HG02610 (cell line): ENCODE measurements at regions not wholly inside any gene's neighbourhood (a gene's known extent, or its start where the extent isn't known, plus 50 kb on each side); places are given as distances from the start of the nearest gene placed in this dataset.

Experiments
- ATAC-seq: cut with Tn5 transposase; IDR thresholded peaks from one replicate; pipeline ENCODE4 v1.9.1; 2021; ENCODE audit warnings: mild to moderate bottlenecking, moderate library complexity; ENCODE audit not compliant: unreplicated experiment

DNA sequence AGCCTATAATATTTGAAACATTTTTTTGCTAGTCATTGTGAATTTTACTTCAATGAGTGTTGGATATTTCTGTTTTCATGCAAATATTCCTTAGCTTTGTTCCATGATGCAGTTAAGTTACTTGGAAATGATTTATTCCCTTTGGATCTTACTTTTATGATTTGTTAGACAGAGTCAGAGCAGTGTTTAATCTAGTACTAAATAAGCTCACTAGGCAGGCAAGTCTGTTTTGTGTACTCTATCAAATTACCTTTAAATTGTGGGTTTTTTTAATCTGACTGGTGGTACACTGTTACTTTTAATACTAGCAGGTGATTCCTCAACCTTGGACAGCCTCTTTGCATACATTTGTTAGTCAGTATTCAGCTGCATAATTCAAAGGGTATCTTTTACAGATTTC lies 173.3 kb upstream of the MBNL1 start:
- no peak for ATAC-seq

- no peak for ATAC-seq
Observed at GRCh38 chr3:152096280-152096906, 172.3 kb upstream of the MBNL1 start.

DNA sequence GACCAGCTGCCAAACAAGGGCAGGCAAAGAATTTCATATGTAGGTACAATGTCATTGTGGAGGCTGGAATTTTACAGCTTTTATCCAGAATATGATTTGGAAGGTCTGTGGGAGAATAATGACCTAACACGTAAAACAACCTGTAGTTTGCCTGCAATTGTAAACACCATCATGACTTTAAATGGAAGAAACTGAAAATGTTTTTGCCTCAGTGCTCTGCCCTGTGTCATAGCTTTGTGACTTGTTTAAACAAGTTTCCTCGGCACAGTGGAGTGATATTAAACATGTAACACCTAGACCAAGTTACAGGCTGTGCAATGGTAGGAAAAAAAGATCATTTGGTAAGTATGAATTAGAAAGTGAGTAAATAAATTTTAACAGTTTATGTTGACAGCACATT lies 171.6 kb upstream of the MBNL1 start:
- no peak for ATAC-seq

DNA sequence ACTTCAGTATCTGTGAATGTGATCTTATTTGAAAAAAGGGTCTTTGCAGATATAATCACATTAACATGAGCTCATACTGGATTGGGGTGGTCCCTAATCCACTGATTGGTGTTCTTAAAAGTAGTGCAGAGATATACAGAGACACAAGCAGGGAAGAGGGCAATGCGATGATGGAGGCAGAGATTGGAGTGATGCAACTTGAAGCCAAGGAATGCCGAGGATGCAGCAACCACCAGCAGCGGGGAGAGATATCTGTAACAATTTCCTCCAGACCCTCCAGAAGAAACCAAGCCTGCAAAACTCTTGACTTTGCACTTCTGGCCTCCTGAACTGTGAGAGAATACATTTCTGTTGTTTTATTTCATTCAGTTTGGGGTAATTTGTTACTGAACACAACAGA lies 171.0 kb upstream of the MBNL1 start:
- no peak for ATAC-seq

- ATAC-seq, result peak; percentile 93
Observed at GRCh38 chr3:152100491-152101132, 168.1 kb upstream of the MBNL1 start.

DNA sequence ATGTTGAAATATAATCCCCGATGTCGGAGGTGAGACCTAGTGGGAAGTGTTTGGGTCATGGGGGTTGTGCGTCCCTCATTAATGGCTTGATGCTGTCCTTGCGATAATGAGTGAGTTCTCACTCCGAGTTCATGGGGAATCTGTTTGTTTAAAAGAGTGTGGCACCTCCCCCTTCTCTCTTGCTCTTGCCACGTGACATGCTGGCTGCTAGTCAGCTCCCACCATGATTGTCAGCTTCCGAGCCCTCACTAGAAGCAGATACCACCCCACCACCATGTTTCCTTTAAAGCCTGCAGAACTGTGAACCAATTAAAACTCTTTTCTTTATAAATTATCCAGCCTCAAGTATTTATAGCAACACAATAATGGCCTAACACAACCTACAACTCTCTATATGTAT lies 166.3 kb upstream of the MBNL1 start:
- ATAC-seq, result no peak

- no peak for ATAC-seq
Observed at GRCh38 chr3:152103257-152103656, 165.5 kb upstream of the MBNL1 start.

DNA sequence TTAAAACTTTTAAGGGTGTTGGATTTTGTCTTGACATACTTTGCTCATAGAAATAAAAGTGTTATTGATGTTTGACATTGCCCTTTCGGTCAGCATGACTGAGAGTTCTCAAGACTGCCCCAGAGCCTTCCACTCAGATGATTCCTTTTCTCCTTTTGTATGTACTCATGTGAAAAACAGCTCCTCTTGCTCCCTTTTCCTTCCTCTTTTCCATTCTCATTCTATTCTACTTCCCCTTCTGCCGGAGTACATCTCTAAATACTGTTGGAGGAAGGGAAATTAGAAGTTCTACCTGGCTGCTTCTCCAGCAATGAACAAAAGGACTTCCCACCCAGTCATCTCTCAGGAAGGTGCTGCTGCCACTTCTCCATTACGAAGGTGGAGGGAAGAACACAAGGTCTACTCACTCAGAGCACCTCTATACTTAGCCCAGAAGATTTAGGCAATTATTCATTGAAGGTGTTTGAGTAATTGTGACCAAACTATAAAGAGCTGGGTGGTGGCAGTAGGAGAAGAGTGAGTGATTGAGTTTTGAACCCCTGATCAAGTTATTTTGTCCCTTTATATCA lies 163.8 kb upstream of the MBNL1 start:
- no peak for ATAC-seq

DNA sequence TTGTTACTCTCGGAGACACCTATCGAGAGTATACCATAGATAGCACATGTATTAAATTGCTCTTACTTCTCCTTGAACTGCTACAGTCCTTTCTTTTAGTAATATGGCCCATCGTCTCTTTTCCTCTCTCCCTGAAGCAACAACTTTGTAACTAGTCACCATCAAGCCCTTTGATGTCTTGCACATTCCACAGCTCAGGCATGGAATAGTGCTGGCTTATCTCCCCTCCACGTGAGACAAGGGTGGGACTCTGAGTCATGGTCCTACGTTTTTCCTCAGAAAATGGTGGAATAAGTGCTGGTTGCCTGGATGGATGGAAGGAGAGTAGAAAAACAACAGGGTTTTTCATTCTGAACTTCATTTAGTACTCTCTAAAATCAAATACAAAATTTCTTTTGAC lies 163.3 kb upstream of the MBNL1 start:
- no peak for ATAC-seq

- ATAC-seq, result no peak
Observed at GRCh38 chr3:152109038-152109437, 159.7 kb upstream of the MBNL1 start.

DNA sequence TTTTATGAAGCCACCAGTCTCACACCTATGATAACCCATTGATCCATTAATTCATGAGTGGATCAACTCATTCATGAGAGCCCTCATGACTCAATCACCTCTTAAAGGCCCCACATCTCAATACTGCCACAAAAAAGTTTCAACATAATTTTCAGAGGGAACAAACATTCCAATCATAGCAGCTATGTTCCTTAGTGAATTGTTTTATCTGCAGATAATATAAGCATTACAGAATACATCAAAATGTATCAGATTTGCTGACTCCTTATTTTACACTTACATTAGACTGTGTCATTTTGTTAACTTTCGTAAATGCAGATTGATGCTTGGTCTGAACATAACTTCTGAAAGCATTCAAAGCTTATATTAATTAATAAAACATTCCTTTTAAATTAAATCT lies 155.3 kb upstream of the MBNL1 start:
- ATAC-seq, result no peak

DNA sequence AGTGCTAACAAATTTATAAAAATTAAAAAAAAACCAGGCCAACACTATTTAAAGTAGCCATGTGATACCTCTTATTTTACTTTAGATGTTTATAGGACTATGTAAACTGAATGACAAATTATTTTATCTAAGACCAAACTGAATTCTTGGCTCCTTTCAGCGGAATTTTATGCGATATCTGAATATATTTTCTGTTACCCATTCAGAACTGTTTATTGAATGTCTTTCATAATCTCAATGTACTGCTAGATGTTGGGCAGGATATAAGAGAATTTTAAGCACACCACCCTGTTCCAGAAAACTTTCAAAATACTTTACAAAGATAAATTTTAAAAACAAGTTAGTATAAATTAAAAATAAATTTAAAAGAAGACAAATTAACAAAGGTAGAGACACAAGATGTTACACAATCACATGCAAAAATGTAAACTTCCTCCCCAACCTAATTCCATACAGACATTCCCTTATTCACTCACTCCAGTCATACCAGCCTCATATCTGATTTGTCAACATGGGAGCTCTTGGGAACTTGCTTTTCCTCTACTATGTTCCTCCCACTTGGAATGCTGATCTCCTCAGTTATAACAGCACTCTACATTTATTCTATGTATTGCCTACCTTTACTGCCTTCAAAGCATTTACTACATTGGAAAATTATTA lies 154.6 kb upstream of the MBNL1 start:
- no peak for ATAC-seq

DNA sequence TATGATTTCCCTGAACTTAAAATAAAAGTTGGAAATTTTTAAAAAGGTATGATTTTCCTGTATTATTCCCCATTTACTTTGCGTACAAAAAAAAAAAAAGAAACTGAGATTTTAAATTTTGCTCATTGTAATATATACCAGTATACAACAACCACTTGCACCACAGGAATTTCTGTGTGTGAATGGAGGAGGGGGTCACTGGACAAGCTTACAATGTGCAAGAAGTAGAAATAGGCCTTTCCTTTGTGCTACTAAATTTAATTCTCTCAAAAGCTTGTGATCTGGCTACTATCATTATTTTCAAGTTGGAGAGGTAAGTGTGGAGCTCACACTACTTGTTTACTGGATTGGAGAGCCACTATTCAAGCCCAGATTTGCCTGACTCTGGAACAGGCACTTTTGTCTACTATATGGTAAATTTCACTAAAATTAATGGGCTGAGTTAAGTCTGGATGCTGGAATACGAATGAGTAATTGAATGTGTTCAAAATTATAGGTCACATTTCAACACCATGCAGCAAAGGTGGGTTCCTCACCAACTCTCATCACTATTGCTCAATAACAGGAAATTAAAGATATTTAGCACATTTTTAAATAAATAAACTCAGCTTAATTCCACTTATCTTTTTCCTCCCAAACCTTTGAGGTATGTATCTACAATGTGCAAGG lies 148.0 kb upstream of the MBNL1 start:
- ATAC-seq, result no peak

- no peak for ATAC-seq
Observed at GRCh38 chr3:152121270-152121636, 147.5 kb upstream of the MBNL1 start.

GRCh38 chr3:152122851-152123250 lies 145.9 kb upstream of the MBNL1 start:
- ATAC-seq, result no peak

DNA sequence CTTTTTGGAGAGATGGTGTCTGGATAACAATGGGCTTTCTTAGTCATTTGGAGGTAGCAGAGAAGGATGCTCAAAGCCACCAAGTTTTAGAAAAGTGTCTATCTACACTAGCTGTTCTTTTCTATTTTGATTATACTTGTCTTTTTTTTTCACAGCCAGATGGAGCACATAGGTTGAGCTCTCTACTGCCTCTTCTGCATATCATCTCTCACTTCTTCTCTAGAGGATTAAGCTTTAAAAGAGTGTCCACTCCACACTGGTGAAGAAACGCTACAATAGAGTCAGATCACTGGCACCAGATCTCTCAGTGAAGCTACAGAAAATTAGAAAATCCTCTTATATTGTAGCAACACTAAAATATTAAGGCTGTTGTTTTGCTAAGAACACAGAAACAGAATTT lies 145.3 kb upstream of the MBNL1 start:
- ATAC-seq, result no peak

DNA sequence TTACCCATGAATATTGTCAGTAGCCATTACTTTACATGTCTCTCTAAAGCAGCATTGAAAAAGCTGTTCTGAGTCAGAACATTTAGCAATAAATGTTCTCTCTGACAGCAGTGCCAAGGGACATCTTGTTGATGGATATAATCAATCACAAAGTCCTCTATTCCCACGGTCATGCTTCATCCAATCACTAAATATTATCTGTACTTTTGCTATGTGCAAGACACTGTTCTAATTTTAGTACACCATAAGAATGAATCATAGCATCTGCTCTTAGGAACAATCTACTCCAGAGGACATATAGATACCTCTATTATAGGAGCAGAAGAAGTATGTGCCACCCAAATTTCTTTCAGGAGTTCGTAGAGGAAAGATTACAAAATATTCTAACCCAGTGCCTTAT lies 142.5 kb upstream of the MBNL1 start:
- no peak for ATAC-seq

DNA sequence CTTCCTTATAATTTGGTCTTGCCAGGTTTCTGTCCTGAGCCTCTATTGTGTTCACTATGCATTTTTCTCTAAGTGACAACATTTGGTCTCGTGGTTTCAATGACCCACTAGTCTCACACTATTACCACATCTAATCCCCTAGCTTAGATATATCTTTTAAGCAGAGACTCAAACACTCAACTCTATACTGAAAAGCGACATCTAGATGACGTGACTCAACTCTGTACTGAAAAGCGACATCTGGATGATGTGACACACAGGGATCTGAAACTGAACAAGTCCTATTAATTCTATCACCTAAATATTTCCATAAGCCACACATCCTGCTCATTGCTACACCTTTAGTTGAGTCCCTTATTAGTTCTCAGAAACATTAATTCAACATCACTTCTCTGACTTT lies 141.7 kb upstream of the MBNL1 start:
- peak; percentile 99 for ATAC-seq

DNA sequence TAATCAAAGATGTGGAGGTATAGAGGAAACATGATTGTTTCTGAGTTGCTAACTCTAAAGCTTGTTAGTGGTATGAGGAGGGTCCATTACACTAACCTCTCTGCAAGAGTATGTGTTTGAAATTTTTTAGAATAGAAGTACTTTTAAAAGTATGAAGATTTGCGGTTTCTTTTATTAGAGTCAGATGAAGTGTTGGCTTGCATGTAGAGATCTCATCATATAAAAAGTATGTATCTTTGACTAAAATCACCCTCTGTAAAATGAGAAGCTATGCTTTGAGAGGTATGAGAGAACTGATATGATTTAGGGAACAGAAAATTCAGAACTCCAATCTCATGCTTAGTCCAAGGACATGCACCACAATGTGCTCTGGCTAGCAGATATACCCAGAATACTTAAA lies 140.4 kb upstream of the MBNL1 start:
- ATAC-seq, result no peak

DNA sequence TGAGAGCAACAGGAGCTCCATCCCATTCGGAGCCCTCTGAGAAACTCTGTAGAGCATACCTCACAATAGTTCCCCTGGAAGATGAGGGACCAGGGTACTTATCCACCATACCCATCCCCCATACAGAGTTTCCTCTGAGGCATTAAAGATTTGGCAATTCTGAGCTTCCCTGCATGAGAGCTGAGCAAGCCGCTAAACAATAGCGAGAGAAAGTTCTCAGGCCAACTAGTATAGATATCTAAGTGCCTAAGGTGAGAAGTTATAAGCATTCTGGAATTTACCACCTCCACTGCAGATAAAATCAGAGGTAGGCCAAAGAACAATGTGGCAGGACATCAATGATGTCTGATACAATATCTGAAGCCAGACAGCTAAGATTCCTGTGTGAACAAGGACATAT lies 129.1 kb upstream of the MBNL1 start:
- ATAC-seq, result no peak

- no peak for ATAC-seq
Observed at GRCh38 chr3:152146461-152146860, 122.3 kb upstream of the MBNL1 start.

DNA sequence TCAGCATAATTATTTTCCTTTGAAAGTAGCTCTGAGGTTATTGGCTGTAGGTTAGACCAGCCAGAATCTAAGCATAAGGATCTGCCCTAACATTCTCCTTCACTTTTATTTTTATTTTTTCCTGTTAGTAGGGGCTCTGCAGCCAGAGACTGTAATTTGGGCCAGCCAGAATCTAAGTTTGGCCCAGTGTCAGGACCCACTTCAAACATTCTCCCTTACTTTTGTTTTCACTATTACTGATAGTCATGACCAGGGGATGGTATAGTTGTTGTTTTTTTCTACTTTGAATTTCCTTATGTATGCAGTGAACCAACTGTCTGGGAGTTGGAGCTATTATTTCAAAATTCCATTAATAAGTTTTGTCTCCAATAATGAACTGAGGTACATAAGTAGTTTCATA lies 121.0 kb upstream of the MBNL1 start:
- ATAC-seq, result peak; percentile 58
